Tibial nerve (tissue), 4 donors: ENCODE measurements at regions not wholly inside any gene's neighbourhood (a gene's known extent, or its start where the extent isn't known, plus 50 kb on each side); places are given as distances from the start of the nearest gene placed in this dataset.

ENCODE experiments used
- DNase-seq, 2 donors: peaks; one replicate each; pipeline ENCODE4 v3.0.0-alpha.2; 2019; ENCODE audit warnings: low spot score in 2 of 2
- H3K27ac ChIP-seq, 4 donors: fragments of 200-600 bp; sonication (generic) in 3 of 4; one replicate each; pipeline ENCODE4 v1.5.1; 2017 to 2019; ENCODE audit warnings: mild to moderate bottlenecking in 1 of 4
- H3K27me3 ChIP-seq, 2 donors: fragments of 200-600 bp; sonication (generic) in 1 of 2; one replicate each; pipeline versions ENCODE4 v1.5.1 to v1.6.0; 2017 to 2019
- H3K36me3 ChIP-seq, 3 donors: fragments of 200-600 bp; sonication (generic); one replicate each; pipeline ENCODE4 v1.5.1; 2018 to 2019
- H3K4me1 ChIP-seq, 4 donors: fragments of 200-600 bp; sonication (generic) in 3 of 4; one replicate each; pipeline ENCODE4 v1.5.1; 2017 to 2019
- H3K4me3 ChIP-seq, 4 donors: fragments of 200-600 bp; sonication (generic) in 3 of 4; one replicate each; pipeline ENCODE4 v1.5.1; 2017 to 2019; ENCODE audit warnings: mild to moderate bottlenecking in 1 of 4, moderate library complexity in 1 of 4
- H3K9me3 ChIP-seq, 4 donors: fragments of 200-600 bp; sonication (generic) in 3 of 4; one replicate each; pipeline ENCODE4 v1.5.1; 2017 to 2019
- EP300 ChIP-seq, 2 donors: sonication (generic); formaldehyde crosslinking; IDR thresholded peaks; one replicate each; pipeline ENCODE4 v1.6.1; 2017; ENCODE audit warnings: antibody characterized with exemption in 2 of 2, mild to moderate bottlenecking in 1 of 2
- POLR2A ChIP-seq, 2 donors: fragments of 450-650 bp; IDR thresholded peaks; one replicate each; pipeline ENCODE4 v1.6.1; 2017; ENCODE audit warnings: antibody characterized with exemption in 2 of 2, mild to moderate bottlenecking in 2 of 2, moderate library complexity in 2 of 2
- WGBS, 2 donors: methylation state at CpG; one replicate each; pipeline ENCODE4 v1.1.5; 2018; 5-methylcytosine and 5-hydroxymethylcytosine counted together
- TF ChIP-seq, protein P1 (sequence below), 5 experiments: fragments of 200-600 bp in 3 of 5; fragments of 450-650 bp in 2 of 5; sonication (generic) in 3 of 5; IDR thresholded peaks; one replicate each; pipeline ENCODE4 v1.5.1; 2016 to 2019; ENCODE audit warnings: antibody characterized with exemption in 5 of 5, mild to moderate bottlenecking in 3 of 5, moderate library complexity in 2 of 5

DNA sequence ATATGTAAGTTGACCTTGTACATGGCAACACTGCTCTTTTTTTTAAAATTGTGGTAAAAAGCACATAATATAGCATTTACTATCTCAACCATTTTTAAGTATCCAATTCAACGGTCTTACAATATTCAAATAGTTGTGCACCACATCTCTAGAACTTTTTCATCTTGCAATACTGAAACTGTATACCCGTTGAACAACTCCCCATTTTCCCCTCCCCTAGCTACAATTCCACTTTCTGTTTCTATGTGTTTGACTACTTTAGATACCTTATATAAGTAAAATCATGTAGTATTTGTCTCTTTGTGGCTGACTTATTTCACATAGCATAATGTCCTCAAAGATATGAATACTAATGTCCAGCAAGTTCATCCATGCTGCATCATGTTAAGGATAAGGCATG, 452.1 kb downstream of the TXNL1 start:
- no peak for TF ChIP-seq EP300 (IDR thresholded peaks at IDR 0.05)
- TF ChIP-seq, protein P1, sequence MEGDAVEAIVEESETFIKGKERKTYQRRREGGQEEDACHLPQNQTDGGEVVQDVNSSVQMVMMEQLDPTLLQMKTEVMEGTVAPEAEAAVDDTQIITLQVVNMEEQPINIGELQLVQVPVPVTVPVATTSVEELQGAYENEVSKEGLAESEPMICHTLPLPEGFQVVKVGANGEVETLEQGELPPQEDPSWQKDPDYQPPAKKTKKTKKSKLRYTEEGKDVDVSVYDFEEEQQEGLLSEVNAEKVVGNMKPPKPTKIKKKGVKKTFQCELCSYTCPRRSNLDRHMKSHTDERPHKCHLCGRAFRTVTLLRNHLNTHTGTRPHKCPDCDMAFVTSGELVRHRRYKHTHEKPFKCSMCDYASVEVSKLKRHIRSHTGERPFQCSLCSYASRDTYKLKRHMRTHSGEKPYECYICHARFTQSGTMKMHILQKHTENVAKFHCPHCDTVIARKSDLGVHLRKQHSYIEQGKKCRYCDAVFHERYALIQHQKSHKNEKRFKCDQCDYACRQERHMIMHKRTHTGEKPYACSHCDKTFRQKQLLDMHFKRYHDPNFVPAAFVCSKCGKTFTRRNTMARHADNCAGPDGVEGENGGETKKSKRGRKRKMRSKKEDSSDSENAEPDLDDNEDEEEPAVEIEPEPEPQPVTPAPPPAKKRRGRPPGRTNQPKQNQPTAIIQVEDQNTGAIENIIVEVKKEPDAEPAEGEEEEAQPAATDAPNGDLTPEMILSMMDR (IDR thresholded peaks at IDR 0.05) = no peak
- TF ChIP-seq POLR2A (IDR thresholded peaks at IDR 0.05) = no peak
- H3K9me3 ChIP-seq = peaks cover 0 to 4% (median 0%) of the 10 kb centered on the region in 4 donors
- no peaks in the 10 kb centered on the region for H3K27me3 ChIP-seq
- no peaks in the 10 kb centered on the region for H3K36me3 ChIP-seq
- H3K4me1 ChIP-seq = no peaks in the 10 kb centered on the region
- no peak overlapping the region for H3K27ac ChIP-seq
- WGBS, 2 donors = 91 to 94% methylated on average over 2 of the region's 2 CpGs
- no peak overlapping the region for H3K4me3 ChIP-seq
- no peak for DNase-seq

- 90 to 94% methylated on average over 5 of the region's 5 CpGs for WGBS, 2 donors
- no peak overlapping the region for H3K27ac ChIP-seq
Measured at GRCh38 chr18:56185126-56185525, 453.3 kb downstream of the TXNL1 start.

DNA sequence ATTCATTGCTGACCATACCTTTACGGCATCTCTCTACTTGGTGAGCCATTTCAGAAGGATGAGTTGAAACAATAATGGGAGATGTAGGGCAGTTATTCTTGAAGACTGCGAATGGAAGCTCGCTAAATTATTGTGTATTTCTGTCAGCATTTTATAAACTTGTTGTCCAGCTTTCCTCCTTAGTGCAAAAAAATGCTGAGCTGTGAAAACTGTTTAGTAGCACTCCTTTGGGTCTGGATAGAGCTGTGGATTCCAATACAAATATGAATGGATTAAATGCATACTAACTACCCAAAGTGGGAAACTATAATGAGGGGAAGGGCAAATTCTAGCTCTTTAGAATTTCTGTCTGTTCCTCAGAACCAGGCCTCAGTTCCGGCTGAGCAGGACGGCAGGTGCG, 461.6 kb downstream of the TXNL1 start:
- no peak for TF ChIP-seq EP300 (IDR thresholded peaks at IDR 0.05)
- TF ChIP-seq, protein P1 (IDR thresholded peaks at IDR 0.05) = no peak
- TF ChIP-seq POLR2A (IDR thresholded peaks at IDR 0.05) = no peak
- WGBS, 2 donors = 84 to 93% methylated on average over 6 of the region's 6 CpGs
- H3K27ac ChIP-seq = no peak overlapping the region
- no peaks in the 10 kb centered on the region for H3K4me1 ChIP-seq
- no peak for DNase-seq
- no peaks in the 10 kb centered on the region for H3K27me3 ChIP-seq
- no peak overlapping the region for H3K4me3 ChIP-seq
- no peaks in the 10 kb centered on the region for H3K36me3 ChIP-seq
- no peaks in the 10 kb centered on the region for H3K9me3 ChIP-seq

More at GRCh38 chr18:56185126-56185525, 453.3 kb downstream of the TXNL1 start:
- Histone ChIP-seq H3K9me3 (peaks cover 0 to 4% (median 0%) of the 10 kb centered on the region in 4 donors), H3K27me3 (no peaks in the 10 kb centered on the region), H3K4me3 (no peak overlapping the region), H3K4me1 (no peaks in the 10 kb centered on the region), H3K36me3 (no peaks in the 10 kb centered on the region)
- DNase-seq = no peak
- TF ChIP-seq, protein P1 (IDR thresholded peaks at IDR 0.05) = no peak
- TF ChIP-seq EP300 (IDR thresholded peaks at IDR 0.05) = no peak
- TF ChIP-seq POLR2A (IDR thresholded peaks at IDR 0.05) = no peak

GRCh38 chr18:56175330-56176001, 462.9 kb downstream of the TXNL1 start:
- 91% methylated on average over 7 of the region's 7 CpGs for WGBS, 2 donors
- no peaks in the 10 kb centered on the region for H3K27me3 ChIP-seq

GRCh38 chr18:56173542-56174220, 464.7 kb downstream of the TXNL1 start:
- TF ChIP-seq, protein P1 (IDR thresholded peaks at IDR 0.05) = no peak
- no peak for TF ChIP-seq POLR2A (IDR thresholded peaks at IDR 0.05)
- no peak for TF ChIP-seq EP300 (IDR thresholded peaks at IDR 0.05)
- Histone ChIP-seq H3K9me3 (no peaks in the 10 kb centered on the region), H3K27ac (no peak overlapping the region), H3K36me3 (no peaks in the 10 kb centered on the region), H3K4me1 (peaks cover 0 to under 1% (median 0%) of the 10 kb centered on the region in 4 donors), H3K4me3 (no peak overlapping the region), H3K27me3 (no peaks in the 10 kb centered on the region)
- DNase-seq = no peak

More at GRCh38 chr18:56175330-56176001, 462.9 kb downstream of the TXNL1 start:
- Histone ChIP-seq H3K4me1 (no peaks in the 10 kb centered on the region), H3K36me3 (no peaks in the 10 kb centered on the region), H3K4me3 (no peak overlapping the region), H3K9me3 (no peaks in the 10 kb centered on the region), H3K27ac (no peak overlapping the region)
- no peak for DNase-seq
- TF ChIP-seq EP300 (IDR thresholded peaks at IDR 0.05) (no peak), POLR2A (IDR thresholded peaks at IDR 0.05) (no peak)
- TF ChIP-seq, protein P1 (IDR thresholded peaks at IDR 0.05) = no peak
